Calu3 (cell line): ENCODE measurements at regions not wholly inside any gene's neighbourhood (a gene's known extent, or its start where the extent isn't known, plus 50 kb on each side); places are given as distances from the start of the nearest gene placed in this dataset.

Experiments
- BruUV-seq: library from RNA; stranded (reverse); fragments of 400-500 nt; replicated peaks from 2 replicates; lab custom pipeline; 2021; lab: Mats Ljungman, UMichigan
- CTCF ChIA-PET: fragments of 300-600 bp; sonication (Branson Sonifier 250); formaldehyde crosslinking; loops from one replicate; lab custom pipeline; 2022; ENCODE audit warnings: antibody characterized with exemption; lab: Charles Lee
- DNase-seq: peaks from one replicate; pipeline ENCODE4 v3.0.0; 2022
- H3K27ac Mint-ChIP-seq: one replicate; pipeline ENCODE4 v1.8.0; 2022; ENCODE audit warnings: mixed read lengths; ENCODE audit not compliant: unreplicated experiment
- H3K27me3 Mint-ChIP-seq: one replicate; pipeline ENCODE4 v1.8.0; 2022; ENCODE audit warnings: mixed read lengths; ENCODE audit not compliant: unreplicated experiment
- H3K36me3 Mint-ChIP-seq: one replicate; pipeline ENCODE4 v1.8.0; 2022; ENCODE audit warnings: mild to moderate bottlenecking, moderate library complexity, mixed read lengths; ENCODE audit not compliant: insufficient read depth, unreplicated experiment
- H3K4me1 Mint-ChIP-seq: one replicate; pipeline ENCODE4 v1.8.0; 2022; ENCODE audit warnings: mild to moderate bottlenecking, low read depth, mixed read lengths; ENCODE audit not compliant: unreplicated experiment
- H3K4me3 Mint-ChIP-seq: one replicate; pipeline ENCODE4 v1.8.0; 2022; ENCODE audit warnings: mild to moderate bottlenecking, low read depth, moderate library complexity, mixed read lengths; ENCODE audit not compliant: unreplicated experiment
- H3K9me3 Mint-ChIP-seq: one replicate; pipeline ENCODE4 v1.8.0; 2022; ENCODE audit warnings: low read depth, mixed read lengths; ENCODE audit not compliant: unreplicated experiment
- intact Hi-C: fragments of 100-400 bp; cut with micrococcal nuclease; formaldehyde crosslinking; loops from one replicate; pipeline ENCODE4 v1.10.0; 2022; ENCODE audit not compliant: unreplicated experiment
- TF ChIP-seq, protein P1 (sequence below): fragments of 200-600 bp; IDR thresholded peaks from one replicate; pipeline ENCODE4 v1.8.0; 2022; ENCODE audit warnings: antibody characterized with exemption; ENCODE audit not compliant: unreplicated experiment

DNA sequence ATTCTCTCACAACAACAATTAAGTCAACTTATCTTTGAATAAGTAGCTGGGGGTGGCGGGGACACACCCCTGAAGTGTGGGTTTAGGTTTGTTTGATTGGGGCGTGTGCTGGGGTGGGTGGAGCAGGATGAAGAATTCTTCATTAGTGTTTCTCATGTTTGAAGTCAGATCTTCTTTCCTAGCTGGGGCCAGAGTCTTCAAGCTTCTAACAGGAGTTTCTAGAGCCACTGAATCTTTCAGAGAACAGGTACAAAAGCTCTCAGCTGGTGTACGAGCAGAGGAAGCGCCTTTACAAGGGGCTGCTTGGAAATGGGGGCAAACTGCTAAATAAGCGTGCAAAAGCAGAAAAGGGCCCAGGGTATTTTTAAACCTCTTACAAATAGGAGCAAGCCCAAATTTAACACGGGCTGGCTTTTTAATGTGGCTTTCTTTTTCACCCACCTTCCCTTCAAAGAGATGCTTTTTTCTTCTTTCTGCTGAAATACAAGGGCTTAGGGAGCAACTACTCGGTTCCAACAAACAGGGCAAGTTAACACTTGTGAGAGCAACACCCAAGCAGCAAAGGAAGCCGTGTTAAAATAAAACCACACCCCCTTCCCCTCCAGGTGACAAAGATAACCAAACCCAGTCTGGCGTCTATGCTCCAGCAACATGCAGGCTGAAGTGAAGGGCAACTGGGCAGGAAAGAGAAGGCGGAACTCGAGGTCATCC, 86.9 kb upstream of the RASGRP1 start:
- intact Hi-C loops, result no loop called here
- Mint-ChIP-seq H3K4me3 (no peak overlapping the region), H3K27me3 (no peaks in the 10 kb centered on the region), H3K4me1 (no peaks in the 10 kb centered on the region), H3K9me3 (no peaks in the 10 kb centered on the region), H3K27ac (no peak overlapping the region), H3K36me3 (no peaks in the 10 kb centered on the region)
- CTCF ChIA-PET, result no interaction called here
- TF ChIP-seq, protein P1, sequence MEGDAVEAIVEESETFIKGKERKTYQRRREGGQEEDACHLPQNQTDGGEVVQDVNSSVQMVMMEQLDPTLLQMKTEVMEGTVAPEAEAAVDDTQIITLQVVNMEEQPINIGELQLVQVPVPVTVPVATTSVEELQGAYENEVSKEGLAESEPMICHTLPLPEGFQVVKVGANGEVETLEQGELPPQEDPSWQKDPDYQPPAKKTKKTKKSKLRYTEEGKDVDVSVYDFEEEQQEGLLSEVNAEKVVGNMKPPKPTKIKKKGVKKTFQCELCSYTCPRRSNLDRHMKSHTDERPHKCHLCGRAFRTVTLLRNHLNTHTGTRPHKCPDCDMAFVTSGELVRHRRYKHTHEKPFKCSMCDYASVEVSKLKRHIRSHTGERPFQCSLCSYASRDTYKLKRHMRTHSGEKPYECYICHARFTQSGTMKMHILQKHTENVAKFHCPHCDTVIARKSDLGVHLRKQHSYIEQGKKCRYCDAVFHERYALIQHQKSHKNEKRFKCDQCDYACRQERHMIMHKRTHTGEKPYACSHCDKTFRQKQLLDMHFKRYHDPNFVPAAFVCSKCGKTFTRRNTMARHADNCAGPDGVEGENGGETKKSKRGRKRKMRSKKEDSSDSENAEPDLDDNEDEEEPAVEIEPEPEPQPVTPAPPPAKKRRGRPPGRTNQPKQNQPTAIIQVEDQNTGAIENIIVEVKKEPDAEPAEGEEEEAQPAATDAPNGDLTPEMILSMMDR, result no peak
- no TSS peak for BruUV-seq
- DNase-seq, result no peak

- H3K27ac Mint-ChIP-seq, result no peak overlapping the region
- H3K4me1 Mint-ChIP-seq, result no peaks in the 10 kb centered on the region
- no peak overlapping the region for H3K4me3 Mint-ChIP-seq
- TF ChIP-seq, protein P1, result no peak
- CTCF ChIA-PET, result no interaction called here
- H3K9me3 Mint-ChIP-seq, result no peaks in the 10 kb centered on the region
- H3K27me3 Mint-ChIP-seq, result no peaks in the 10 kb centered on the region
- no peaks in the 10 kb centered on the region for H3K36me3 Mint-ChIP-seq
- intact Hi-C loops, result no loop called here
- DNase-seq, result no peak
- no TSS peak for BruUV-seq
Measured at GRCh38 chr15:38652183-38652794, 87.7 kb upstream of the RASGRP1 start.

GRCh38 chr15:38652998-38653397, 88.4 kb upstream of the RASGRP1 start:
- no peak for DNase-seq
- Mint-ChIP-seq H3K9me3 (no peaks in the 10 kb centered on the region), H3K27ac (no peak overlapping the region), H3K36me3 (no peaks in the 10 kb centered on the region), H3K4me1 (no peaks in the 10 kb centered on the region), H3K27me3 (no peaks in the 10 kb centered on the region), H3K4me3 (no peak overlapping the region)
- no TSS peak for BruUV-seq
- CTCF ChIA-PET, result interaction anchor here (1.4 kb wide), 1 partner anchor 89 kb away, joined by 4 read pairs; no protein-coding TSS in a partner anchor
- intact Hi-C loops, result no loop called here
- TF ChIP-seq, protein P1, result no peak

GRCh38 chr15:38658431-38658830, 93.8 kb upstream of the RASGRP1 start:
- no peak for DNase-seq
- H3K36me3 Mint-ChIP-seq, result no peaks in the 10 kb centered on the region
- TF ChIP-seq, protein P1, result no peak
- H3K27me3 Mint-ChIP-seq, result no peaks in the 10 kb centered on the region
- intact Hi-C loops, result no loop called here
- BruUV-seq, result no TSS peak
- no peak overlapping the region for H3K27ac Mint-ChIP-seq
- H3K4me1 Mint-ChIP-seq, result no peaks in the 10 kb centered on the region
- no peak overlapping the region for H3K4me3 Mint-ChIP-seq
- CTCF ChIA-PET, result no interaction called here
- no peaks in the 10 kb centered on the region for H3K9me3 Mint-ChIP-seq
